ENCODE measurements at regions not wholly inside any gene's neighbourhood (a gene's known extent, or its start where the extent isn't known, plus 50 kb on each side); places are given as distances from the start of the nearest gene placed in this dataset.

DNA sequence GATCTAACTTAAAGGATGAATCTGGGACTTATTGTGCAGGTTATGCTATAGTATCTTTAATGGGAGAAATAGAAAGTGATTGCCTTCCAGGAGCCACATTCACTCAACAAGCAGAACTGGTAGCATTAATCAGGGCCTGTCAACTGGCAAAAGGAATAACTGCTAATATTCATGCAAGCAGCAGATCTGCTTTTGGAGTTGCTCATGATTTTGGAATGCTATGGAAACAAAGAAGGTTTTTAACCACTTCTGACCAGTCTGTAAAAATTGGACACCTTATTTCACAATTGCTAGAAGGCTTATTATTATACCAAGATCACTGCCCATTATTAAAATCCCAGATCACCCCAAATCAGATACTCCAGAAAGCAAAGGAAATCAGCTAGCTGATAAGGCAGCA is 200.4 kb downstream of the MREG start:
- intact Hi-C loops (cut with DNase I): no loop called here

DNA sequence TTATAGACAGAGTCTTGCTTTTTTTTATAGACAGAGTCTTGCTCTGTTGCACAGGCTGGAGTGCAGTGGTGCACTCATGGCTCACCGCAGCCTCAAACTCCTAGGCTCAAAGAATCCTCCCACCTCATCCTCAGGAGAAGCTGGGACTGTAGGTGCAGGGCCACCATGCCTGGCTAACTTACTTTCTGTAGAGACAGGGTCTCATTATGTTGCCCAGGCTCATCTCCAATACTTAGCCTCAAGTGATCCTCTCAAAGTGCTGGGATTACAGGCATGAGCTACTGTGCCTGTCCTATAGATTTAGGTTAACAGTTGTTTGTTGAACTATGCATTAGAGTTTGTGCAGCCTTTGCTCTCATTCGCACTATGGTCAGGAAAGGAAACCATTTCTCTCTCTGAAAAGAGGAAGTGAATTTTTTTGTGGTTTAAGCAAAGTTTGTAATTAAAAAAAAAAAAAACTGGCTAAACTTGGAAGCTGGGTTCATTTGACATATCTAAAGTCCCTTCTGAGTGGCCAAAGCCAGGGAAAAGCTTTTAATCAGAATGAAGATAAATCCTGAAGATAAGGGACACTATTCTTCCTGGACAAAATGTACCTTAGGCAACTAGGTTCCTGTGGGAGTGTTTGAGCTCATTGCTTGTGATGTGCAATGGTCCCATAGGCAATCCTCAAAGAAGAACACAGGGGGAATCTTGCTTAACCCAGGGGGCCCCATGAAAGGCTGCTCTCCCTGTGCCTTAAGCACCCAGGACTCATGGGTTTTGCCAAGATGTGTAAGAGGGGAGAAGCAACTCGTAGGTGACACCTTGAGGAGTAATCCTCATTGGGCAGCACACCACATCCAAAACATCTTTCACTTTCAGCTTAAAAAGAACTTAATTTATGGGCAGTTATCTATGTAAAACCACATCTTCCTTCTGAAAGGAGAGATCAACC is 201.7 kb downstream of the MREG start:
- Histone ChIP-seq H3K4me3 (no peak overlapping the region), H3K9me3 (no peaks in the 10 kb centered on the region), H3K36me3 (no peaks in the 10 kb centered on the region), H3K27me3 (no peaks in the 10 kb centered on the region), H3K4me1 (ENCODE audit: insufficient read depth) (no peaks in the 10 kb centered on the region), H3K27ac (no peak overlapping the region)
- TF ChIP-seq POLR2A (IDR thresholded peaks at IDR 0.05) (no peak), EP300 (IDR thresholded peaks at IDR 0.05) (no peak)
- TF ChIP-seq, protein P1, sequence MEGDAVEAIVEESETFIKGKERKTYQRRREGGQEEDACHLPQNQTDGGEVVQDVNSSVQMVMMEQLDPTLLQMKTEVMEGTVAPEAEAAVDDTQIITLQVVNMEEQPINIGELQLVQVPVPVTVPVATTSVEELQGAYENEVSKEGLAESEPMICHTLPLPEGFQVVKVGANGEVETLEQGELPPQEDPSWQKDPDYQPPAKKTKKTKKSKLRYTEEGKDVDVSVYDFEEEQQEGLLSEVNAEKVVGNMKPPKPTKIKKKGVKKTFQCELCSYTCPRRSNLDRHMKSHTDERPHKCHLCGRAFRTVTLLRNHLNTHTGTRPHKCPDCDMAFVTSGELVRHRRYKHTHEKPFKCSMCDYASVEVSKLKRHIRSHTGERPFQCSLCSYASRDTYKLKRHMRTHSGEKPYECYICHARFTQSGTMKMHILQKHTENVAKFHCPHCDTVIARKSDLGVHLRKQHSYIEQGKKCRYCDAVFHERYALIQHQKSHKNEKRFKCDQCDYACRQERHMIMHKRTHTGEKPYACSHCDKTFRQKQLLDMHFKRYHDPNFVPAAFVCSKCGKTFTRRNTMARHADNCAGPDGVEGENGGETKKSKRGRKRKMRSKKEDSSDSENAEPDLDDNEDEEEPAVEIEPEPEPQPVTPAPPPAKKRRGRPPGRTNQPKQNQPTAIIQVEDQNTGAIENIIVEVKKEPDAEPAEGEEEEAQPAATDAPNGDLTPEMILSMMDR (IDR thresholded peaks at IDR 0.05): no peak
- 89 to 96% (median 91%) methylated on average over 3 of the region's 3 CpGs for WGBS, 3 donors
- no peak for DNase-seq
- intact Hi-C loops (cut with DNase I): no loop called here

More for the DNA sequence above, 200.4 kb downstream of the MREG start:
- H3K27ac ChIP-seq: no peak overlapping the region
- TF ChIP-seq, protein P1 (IDR thresholded peaks at IDR 0.05): no peak
- no peak for TF ChIP-seq EP300 (IDR thresholded peaks at IDR 0.05)
- no peak for TF ChIP-seq POLR2A (IDR thresholded peaks at IDR 0.05)
- no peak overlapping the region for H3K4me3 ChIP-seq
- no peaks in the 10 kb centered on the region for H3K36me3 ChIP-seq
- no peaks in the 10 kb centered on the region for H3K9me3 ChIP-seq
- no peak for DNase-seq
- H3K4me1 ChIP-seq (ENCODE audit: insufficient read depth): no peaks in the 10 kb centered on the region
- no peaks in the 10 kb centered on the region for H3K27me3 ChIP-seq

DNA sequence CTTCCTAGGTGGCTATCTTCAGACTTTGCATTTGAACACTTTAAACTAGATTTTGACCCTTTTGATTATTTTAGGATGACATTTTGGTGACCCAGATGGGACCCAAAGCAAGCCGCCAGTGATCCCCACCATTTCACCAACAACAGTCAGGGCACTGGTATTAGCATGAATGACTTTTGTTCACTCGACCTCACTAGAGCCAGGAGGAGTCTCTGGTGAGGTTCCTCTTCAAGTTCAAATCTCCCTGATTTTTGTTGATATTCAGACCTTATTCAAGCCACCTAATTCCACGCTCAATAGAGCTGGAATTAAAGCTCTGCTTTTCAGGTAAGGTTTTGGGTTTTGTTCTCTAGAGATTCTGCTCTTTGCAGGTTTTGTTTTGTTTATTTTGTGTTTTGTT is 202.3 kb downstream of the MREG start:
- H3K27me3 ChIP-seq: no peaks in the 10 kb centered on the region
- WGBS, 3 donors: 97 to 99% (median 98%) methylated on average over 3 of the region's 3 CpGs
- TF ChIP-seq, protein P1 (IDR thresholded peaks at IDR 0.05): no peak
- no peak for TF ChIP-seq POLR2A (IDR thresholded peaks at IDR 0.05)
- TF ChIP-seq EP300 (IDR thresholded peaks at IDR 0.05): no peak
- no peaks in the 10 kb centered on the region for H3K4me1 ChIP-seq (ENCODE audit: insufficient read depth)
- H3K27ac ChIP-seq: no peak overlapping the region
- no peaks in the 10 kb centered on the region for H3K9me3 ChIP-seq
- intact Hi-C loops (cut with DNase I): no loop called here
- DNase-seq: no peak
- no peaks in the 10 kb centered on the region for H3K36me3 ChIP-seq
- no peak overlapping the region for H3K4me3 ChIP-seq

DNA sequence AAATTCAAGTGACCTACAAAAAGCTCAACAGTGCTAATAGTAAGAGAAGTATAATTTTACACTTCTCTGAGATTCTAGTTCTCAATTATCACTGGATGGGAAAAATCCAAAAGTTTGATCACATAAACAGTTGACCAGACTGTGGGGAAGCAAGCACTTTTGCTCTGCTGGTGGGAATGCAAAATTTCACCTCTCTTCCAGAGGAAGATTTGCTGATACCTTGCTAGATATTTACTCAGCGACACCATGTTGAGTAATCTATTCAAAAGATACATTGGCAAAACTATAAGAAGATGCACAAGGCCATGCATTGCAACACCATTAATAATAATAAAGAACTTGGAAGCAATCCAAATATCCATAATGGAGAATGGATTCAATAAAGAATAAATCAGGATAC is 204.4 kb downstream of the MREG start:
- TF ChIP-seq, protein P1 (IDR thresholded peaks at IDR 0.05): no peak
- no peak for TF ChIP-seq EP300 (IDR thresholded peaks at IDR 0.05)
- no peak for TF ChIP-seq POLR2A (IDR thresholded peaks at IDR 0.05)
- H3K27me3 ChIP-seq: no peaks in the 10 kb centered on the region
- no peaks in the 10 kb centered on the region for H3K36me3 ChIP-seq
- no peak for DNase-seq
- H3K4me3 ChIP-seq: no peak overlapping the region
- H3K4me1 ChIP-seq (ENCODE audit: insufficient read depth): no peaks in the 10 kb centered on the region
- no peaks in the 10 kb centered on the region for H3K9me3 ChIP-seq
- no peak overlapping the region for H3K27ac ChIP-seq
- intact Hi-C loops (cut with DNase I): no loop called here
- WGBS, 3 donors: 88 to 97% (median 94%) methylated on average over 1 of the region's 1 CpG

Measured in ovary (tissue), 7 donors.